Gastrocnemius medialis (tissue), 4 donors: ENCODE measurements at regions not wholly inside any gene's neighbourhood (a gene's known extent, or its start where the extent isn't known, plus 50 kb on each side); places are given as distances from the start of the nearest gene placed in this dataset.

Source experiments
- POLR2A ChIP-seq, 2 donors: fragments of 450-650 bp; IDR thresholded peaks; one replicate each; pipeline ENCODE4 v1.6.1; 2017; ENCODE audit warnings: antibody characterized with exemption in 2 of 2, mild to moderate bottlenecking in 2 of 2, moderate library complexity in 2 of 2
- TF ChIP-seq, protein P1 (sequence below), 5 experiments: fragments of 450-650 bp in 3 of 5; fragments of 200-600 bp in 2 of 5; sonication (generic) in 2 of 5; IDR thresholded peaks in 4 of 5; conservative IDR thresholded peaks in 1 of 5; 1 replicate in 4 of 5; 2 replicates in 1 of 5; pipeline ENCODE4 v1.5.1; 2016 to 2019; ENCODE audit warnings: antibody characterized with exemption in 5 of 5, mild to moderate bottlenecking in 3 of 5, moderate library complexity in 3 of 5

DNA sequence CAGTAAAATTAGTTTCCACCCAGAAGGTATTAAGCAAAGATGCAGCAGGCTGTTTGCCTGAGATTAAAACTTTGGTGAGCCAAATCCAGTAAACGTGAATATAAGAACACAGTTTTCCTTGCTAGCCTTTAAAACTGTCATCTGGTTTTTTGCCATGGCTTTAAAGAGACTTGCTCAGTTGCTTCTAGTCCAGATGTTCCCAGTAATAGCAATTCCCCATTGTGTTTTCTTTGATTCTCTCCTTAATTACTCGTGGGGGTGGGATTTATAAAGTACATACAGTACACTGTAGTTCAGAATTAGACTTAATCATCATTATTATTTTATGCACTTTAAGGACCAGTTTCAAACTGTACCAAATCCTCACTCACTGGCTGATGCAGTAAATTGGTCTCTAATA is 303.5 kb upstream of the ZNF804A start:
- TF ChIP-seq, protein P1, sequence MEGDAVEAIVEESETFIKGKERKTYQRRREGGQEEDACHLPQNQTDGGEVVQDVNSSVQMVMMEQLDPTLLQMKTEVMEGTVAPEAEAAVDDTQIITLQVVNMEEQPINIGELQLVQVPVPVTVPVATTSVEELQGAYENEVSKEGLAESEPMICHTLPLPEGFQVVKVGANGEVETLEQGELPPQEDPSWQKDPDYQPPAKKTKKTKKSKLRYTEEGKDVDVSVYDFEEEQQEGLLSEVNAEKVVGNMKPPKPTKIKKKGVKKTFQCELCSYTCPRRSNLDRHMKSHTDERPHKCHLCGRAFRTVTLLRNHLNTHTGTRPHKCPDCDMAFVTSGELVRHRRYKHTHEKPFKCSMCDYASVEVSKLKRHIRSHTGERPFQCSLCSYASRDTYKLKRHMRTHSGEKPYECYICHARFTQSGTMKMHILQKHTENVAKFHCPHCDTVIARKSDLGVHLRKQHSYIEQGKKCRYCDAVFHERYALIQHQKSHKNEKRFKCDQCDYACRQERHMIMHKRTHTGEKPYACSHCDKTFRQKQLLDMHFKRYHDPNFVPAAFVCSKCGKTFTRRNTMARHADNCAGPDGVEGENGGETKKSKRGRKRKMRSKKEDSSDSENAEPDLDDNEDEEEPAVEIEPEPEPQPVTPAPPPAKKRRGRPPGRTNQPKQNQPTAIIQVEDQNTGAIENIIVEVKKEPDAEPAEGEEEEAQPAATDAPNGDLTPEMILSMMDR (IDR thresholded peaks at IDR 0.05 in 4 of 5, conservative IDR thresholded peaks at IDR 0.05 in 1 of 5): no peak
- TF ChIP-seq POLR2A (IDR thresholded peaks at IDR 0.05): no peak
